ENCODE measurements at regions not wholly inside any gene's neighbourhood (a gene's known extent, or its start where the extent isn't known, plus 50 kb on each side); places are given as distances from the start of the nearest gene placed in this dataset.

- POLR2A ChIA-PET (ENCODE audit: low non-redundant PET) = no interaction called here
- no peak for DNase-seq (ENCODE audit: low spot score)
- CTCF ChIA-PET = no interaction called here
- no peak overlapping the region for H3K27ac ChIP-seq
- TF ChIP-seq CTCF (conservative IDR thresholded peaks at IDR 0.05; ENCODE audit: low read depth) = no peak
Observed at GRCh38 chr14:101410126-101410525, 151.2 kb upstream of the DIO3 start.

- TF ChIP-seq CTCF (conservative IDR thresholded peaks at IDR 0.05; ENCODE audit: low read depth) = no peak
- ChIA-PET POLR2A (ENCODE audit: low non-redundant PET) (no interaction called here), CTCF (no interaction called here)
- no peak for DNase-seq (ENCODE audit: low spot score)
- H3K27ac ChIP-seq = no peak overlapping the region
Observed at GRCh38 chr14:101411151-101411550, 150.1 kb upstream of the DIO3 start.

- CTCF ChIA-PET = interaction anchor here (0.7 kb wide), 1 partner anchor 77 kb away, joined by 3 read pairs; no protein-coding TSS in a partner anchor
Observed at GRCh38 chr14:101411779-101412178, 149.5 kb upstream of the DIO3 start.

GRCh38 chr14:101412739-101413138 lies 148.6 kb upstream of the DIO3 start:
- POLR2A ChIA-PET (ENCODE audit: low non-redundant PET) = no interaction called here
- no peak overlapping the region for H3K27ac ChIP-seq
- peak; percentile 57 for DNase-seq (ENCODE audit: low spot score)
- TF ChIP-seq CTCF (conservative IDR thresholded peaks at IDR 0.05; ENCODE audit: low read depth) = no peak
- CTCF ChIA-PET = no interaction called here

More at GRCh38 chr14:101411779-101412178, 149.5 kb upstream of the DIO3 start:
- POLR2A ChIA-PET (ENCODE audit: low non-redundant PET) = no interaction called here
- DNase-seq (ENCODE audit: low spot score) = no peak
- TF ChIP-seq CTCF (conservative IDR thresholded peaks at IDR 0.05; ENCODE audit: low read depth) = no peak
- no peak overlapping the region for H3K27ac ChIP-seq

- ChIA-PET CTCF (no interaction called here), POLR2A (ENCODE audit: low non-redundant PET) (no interaction called here)
- H3K27ac ChIP-seq = no peak overlapping the region
- no peak for TF ChIP-seq CTCF (conservative IDR thresholded peaks at IDR 0.05; ENCODE audit: low read depth)
- no peak for DNase-seq (ENCODE audit: low spot score)
Observed at GRCh38 chr14:101417434-101417833, 143.9 kb upstream of the DIO3 start.

- H3K27ac ChIP-seq = no peak overlapping the region
- POLR2A ChIA-PET (ENCODE audit: low non-redundant PET) = no interaction called here
- no peak for DNase-seq (ENCODE audit: low spot score)
- CTCF ChIA-PET = no interaction called here
- TF ChIP-seq CTCF (conservative IDR thresholded peaks at IDR 0.05; ENCODE audit: low read depth) = no peak
Observed at GRCh38 chr14:101418601-101419000, 142.7 kb upstream of the DIO3 start.

GRCh38 chr14:101426466-101426865 lies 134.8 kb upstream of the DIO3 start:
- H3K27ac ChIP-seq = no peak overlapping the region
- no peak for DNase-seq (ENCODE audit: low spot score)
- CTCF ChIA-PET = interaction anchor here (0.6 to 0.7 kb wide), 2 partner anchors 299 to 483 kb away, joined by 3 to 4 read pairs; no protein-coding TSS in a partner anchor
- POLR2A ChIA-PET (ENCODE audit: low non-redundant PET) = no interaction called here
- no peak for TF ChIP-seq CTCF (conservative IDR thresholded peaks at IDR 0.05; ENCODE audit: low read depth)

Data from RWPE1 (cell line).